Activated T-helper 2 cell treated with anti-CD3 and anti-CD28 coated beads, Interferon-gamma antibody, Interleukin-2, Interleukin-4, amounts not matched to agents 10 μg/mL and 5 μg/mL and 100 μg/mL, durations not matched to agents 14 hours and 24 hours and 36 hours (primary cell): ENCODE measurements at regions not wholly inside any gene's neighbourhood (a gene's known extent, or its start where the extent isn't known, plus 50 kb on each side); places are given as distances from the start of the nearest gene placed in this dataset.

Experiments used
- DNase-seq: peaks from one replicate; pipeline ENCODE4 v3.0.0; 2021; ENCODE audit warnings: low spot score
- H3K27ac Mint-ChIP-seq: one replicate; pipeline ENCODE4 v1.8.0; 2021; ENCODE audit warnings: mixed read lengths
- H3K27me3 Mint-ChIP-seq: one replicate; pipeline ENCODE4 v1.8.0; 2021; ENCODE audit warnings: low read depth, mixed read lengths
- H3K36me3 Mint-ChIP-seq: one replicate; pipeline ENCODE4 v1.8.0; 2021; ENCODE audit warnings: low read depth, mixed read lengths
- H3K4me1 Mint-ChIP-seq: one replicate; pipeline ENCODE4 v1.8.0; 2021; ENCODE audit warnings: low read depth, mixed read lengths
- H3K4me3 Mint-ChIP-seq: one replicate; pipeline ENCODE4 v1.8.0; 2021; ENCODE audit warnings: low read depth, mild to moderate bottlenecking, moderate library complexity, mixed read lengths
- H3K9me3 Mint-ChIP-seq: one replicate; pipeline ENCODE4 v1.8.0; 2021; ENCODE audit warnings: mixed read lengths
- intact Hi-C: fragments of 100-400 bp; cut with micrococcal nuclease; formaldehyde crosslinking; loops from one replicate; pipeline ENCODE4 v1.15.1; 2023

DNA sequence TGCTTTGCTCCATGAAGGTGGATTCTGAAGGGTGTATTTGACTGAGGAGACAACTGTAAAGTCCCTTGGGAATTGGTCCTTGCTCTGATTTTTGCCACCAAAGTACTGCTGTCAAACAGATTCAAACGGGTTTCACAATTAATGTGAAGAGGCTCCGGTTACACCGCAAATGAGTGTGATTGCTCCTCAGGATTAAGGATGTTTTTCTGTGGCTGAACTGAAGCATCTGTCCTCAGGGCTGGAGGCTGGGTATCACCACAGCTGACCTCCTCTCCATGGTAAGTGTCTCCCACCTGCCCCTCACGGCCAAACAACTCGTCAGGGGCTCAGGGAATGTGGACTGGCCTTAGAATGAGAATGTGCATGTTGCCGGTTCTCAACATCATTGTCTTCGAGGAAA is 130.4 kb upstream of the NDUFV2 start:
- H3K36me3 Mint-ChIP-seq, result no peaks in the 10 kb centered on the region
- DNase-seq, result no peak
- no peaks in the 10 kb centered on the region for H3K9me3 Mint-ChIP-seq
- H3K4me1 Mint-ChIP-seq, result no peaks in the 10 kb centered on the region
- H3K27me3 Mint-ChIP-seq, result peaks cover 3% of the 10 kb centered on the region
- no peak overlapping the region for H3K27ac Mint-ChIP-seq
- H3K4me3 Mint-ChIP-seq, result no peak overlapping the region
- intact Hi-C loops, result no loop called here

DNA sequence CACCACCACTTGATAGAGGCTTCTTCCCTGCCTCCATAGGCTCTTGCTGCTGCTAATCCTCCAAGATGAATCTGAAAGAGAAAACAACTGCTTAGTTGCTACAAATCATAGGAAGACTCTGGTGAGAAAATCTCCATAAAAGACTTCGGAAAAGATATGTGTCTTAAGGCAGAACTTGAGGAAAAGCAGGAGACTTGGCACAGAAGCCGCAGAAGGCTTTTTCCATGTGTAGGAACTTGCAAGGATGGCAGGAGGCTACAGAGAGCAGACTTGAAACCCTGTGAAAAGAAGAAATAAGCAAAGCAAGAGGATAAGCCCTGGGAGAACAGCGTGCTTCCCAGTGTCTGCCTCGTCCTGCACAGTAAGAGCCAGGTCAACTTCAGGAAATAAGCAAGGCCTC is 128.2 kb upstream of the NDUFV2 start:
- H3K27ac Mint-ChIP-seq, result no peak overlapping the region
- H3K27me3 Mint-ChIP-seq, result peaks cover 6% of the 10 kb centered on the region
- H3K9me3 Mint-ChIP-seq, result no peaks in the 10 kb centered on the region
- H3K36me3 Mint-ChIP-seq, result no peaks in the 10 kb centered on the region
- no peaks in the 10 kb centered on the region for H3K4me1 Mint-ChIP-seq
- no peak for DNase-seq
- intact Hi-C loops, result no loop called here
- no peak overlapping the region for H3K4me3 Mint-ChIP-seq

DNA sequence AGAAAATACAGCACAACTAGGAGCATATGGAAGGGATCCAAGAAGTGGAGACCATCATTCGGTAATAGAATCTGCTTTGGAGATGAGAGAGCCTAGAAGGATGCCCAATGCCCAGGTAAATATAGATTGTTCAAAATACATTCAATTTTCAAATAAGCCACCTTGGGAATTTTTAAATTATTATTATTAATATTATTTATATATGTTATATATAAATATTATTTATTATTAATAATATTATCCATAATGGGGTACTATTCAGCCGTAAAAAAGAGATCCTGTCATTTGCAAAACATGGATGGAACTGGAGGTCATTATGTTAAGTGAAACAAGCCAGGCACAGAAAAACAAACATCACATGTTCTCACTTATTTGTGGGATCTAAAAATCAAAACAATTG is 127.8 kb upstream of the NDUFV2 start:
- intact Hi-C loops, result no loop called here
- Mint-ChIP-seq H3K9me3 (no peaks in the 10 kb centered on the region), H3K4me3 (no peak overlapping the region), H3K4me1 (no peaks in the 10 kb centered on the region), H3K27me3 (peaks cover 6% of the 10 kb centered on the region), H3K27ac (no peak overlapping the region), H3K36me3 (no peaks in the 10 kb centered on the region)
- no peak for DNase-seq

DNA sequence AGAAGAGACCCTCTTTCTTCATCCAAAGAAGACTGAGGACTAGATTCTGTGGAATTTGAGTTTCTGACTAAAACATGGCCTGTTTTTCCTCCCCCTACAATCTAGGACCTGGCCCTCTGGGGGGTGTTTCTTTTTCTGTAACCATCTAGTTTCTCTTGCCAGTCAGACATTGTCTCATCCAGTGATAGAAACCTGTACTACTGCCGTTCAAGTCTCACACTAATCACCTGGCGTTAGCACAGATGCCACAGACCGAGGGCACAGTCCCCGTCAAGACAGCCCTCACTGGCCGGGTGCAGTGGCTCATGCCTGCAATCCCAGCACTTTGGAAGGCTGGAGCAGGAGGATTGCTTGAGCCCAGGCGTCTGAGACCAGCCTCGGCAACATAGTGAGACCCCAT is 126.9 kb upstream of the NDUFV2 start:
- H3K36me3 Mint-ChIP-seq, result no peaks in the 10 kb centered on the region
- no peak overlapping the region for H3K27ac Mint-ChIP-seq
- intact Hi-C loops, result no loop called here

GRCh38 chr18:8976606-8977005 is 125.9 kb upstream of the NDUFV2 start:
- H3K4me3 Mint-ChIP-seq, result no peak overlapping the region
- no peaks in the 10 kb centered on the region for H3K4me1 Mint-ChIP-seq
- peaks cover 6% of the 10 kb centered on the region for H3K27me3 Mint-ChIP-seq
- intact Hi-C loops, result no loop called here
- H3K36me3 Mint-ChIP-seq, result no peaks in the 10 kb centered on the region
- H3K27ac Mint-ChIP-seq, result no peak overlapping the region
- no peaks in the 10 kb centered on the region for H3K9me3 Mint-ChIP-seq
- no peak for DNase-seq

More for the DNA sequence above, 126.9 kb upstream of the NDUFV2 start:
- no peak for DNase-seq
- peaks cover 6% of the 10 kb centered on the region for H3K27me3 Mint-ChIP-seq
- no peak overlapping the region for H3K4me3 Mint-ChIP-seq
- no peaks in the 10 kb centered on the region for H3K4me1 Mint-ChIP-seq
- H3K9me3 Mint-ChIP-seq, result no peaks in the 10 kb centered on the region

- Mint-ChIP-seq H3K9me3 (no peaks in the 10 kb centered on the region), H3K4me1 (no peaks in the 10 kb centered on the region), H3K36me3 (no peaks in the 10 kb centered on the region), H3K27me3 (peaks cover 6% of the 10 kb centered on the region), H3K27ac (no peak overlapping the region), H3K4me3 (no peak overlapping the region)
- DNase-seq, result no peak
- intact Hi-C loops, result no loop called here
Observed at GRCh38 chr18:8977166-8977565, 125.3 kb upstream of the NDUFV2 start.

DNA sequence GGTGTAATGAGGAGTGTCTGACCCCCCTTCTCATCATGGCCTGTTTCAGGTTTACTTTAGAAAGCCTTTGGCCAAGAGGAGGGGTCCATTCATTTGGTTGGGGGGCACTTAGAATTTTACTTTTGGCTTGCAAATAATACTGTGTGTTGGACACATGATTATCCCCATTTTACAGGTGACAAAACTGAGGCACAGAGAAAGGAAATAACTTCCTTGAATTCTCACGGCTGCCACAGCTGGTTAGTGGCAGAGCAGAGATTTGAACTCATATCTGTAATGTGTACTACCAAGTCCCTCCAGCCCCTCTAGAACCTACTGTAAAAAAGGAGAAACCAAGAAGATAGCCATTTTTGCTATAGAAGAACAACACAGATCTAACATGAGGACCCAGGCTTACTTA is 124.8 kb upstream of the NDUFV2 start:
- intact Hi-C loops, result no loop called here

DNA sequence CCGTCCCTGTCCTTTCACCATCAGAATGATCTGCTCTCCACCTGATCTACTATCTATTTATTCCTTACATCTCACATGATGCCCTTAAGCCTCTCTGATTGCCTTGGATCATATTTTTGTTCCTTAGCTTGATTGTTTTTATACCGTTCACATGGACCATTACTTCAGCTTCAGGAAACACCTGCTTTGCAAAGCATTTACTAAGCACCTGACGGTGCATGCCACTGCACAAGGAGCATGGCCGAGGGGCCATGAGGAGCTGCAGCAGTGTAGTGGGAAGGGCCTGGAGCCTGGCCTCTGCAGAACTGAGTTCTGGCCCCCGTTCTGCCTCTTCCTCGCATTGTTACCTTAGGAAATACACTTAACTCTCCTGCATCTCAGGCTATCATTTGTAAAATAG is 124.1 kb upstream of the NDUFV2 start:
- Mint-ChIP-seq H3K4me1 (no peaks in the 10 kb centered on the region), H3K36me3 (no peaks in the 10 kb centered on the region), H3K4me3 (no peak overlapping the region), H3K9me3 (no peaks in the 10 kb centered on the region), H3K27ac (no peak overlapping the region), H3K27me3 (peaks cover 2% of the 10 kb centered on the region)
- no peak for DNase-seq
- intact Hi-C loops, result no loop called here

More for the DNA sequence above, 124.8 kb upstream of the NDUFV2 start:
- no peak for DNase-seq
- Mint-ChIP-seq H3K36me3 (no peaks in the 10 kb centered on the region), H3K27me3 (peaks cover 6% of the 10 kb centered on the region), H3K9me3 (no peaks in the 10 kb centered on the region), H3K4me3 (no peak overlapping the region), H3K4me1 (no peaks in the 10 kb centered on the region), H3K27ac (no peak overlapping the region)

DNA sequence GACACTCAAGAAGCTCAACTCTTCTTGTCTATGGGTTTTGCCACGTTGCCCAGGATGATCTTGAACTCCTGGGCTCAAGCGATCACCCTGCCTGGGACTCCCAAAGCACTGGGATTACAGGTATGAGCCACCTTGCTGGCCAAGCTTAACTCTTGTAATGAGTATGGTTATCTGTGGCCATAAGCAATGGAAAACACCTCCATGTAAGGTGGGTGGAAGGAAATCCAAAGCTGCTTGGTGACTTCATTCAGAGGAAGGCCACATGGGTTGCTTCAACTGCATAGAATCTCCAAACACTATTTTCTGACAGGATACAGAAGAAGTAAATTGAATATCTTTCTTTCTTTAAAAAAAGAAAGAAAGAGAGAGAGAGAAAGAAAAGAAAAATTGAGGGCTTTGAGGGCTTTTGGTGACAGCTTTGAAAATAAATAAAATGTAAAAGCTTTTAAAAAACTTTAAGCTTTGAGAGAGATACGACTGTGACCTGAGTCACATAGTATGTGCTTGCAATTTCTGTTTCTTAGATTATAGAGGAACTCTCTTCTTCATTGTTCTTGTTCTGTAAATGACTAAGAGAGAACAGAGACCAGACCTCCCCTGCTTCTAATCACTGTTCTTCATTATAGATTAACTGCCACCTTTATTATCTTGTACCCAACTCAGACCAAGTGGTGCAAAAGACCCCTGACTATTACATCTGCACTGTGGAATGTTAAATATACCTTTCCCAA is 123.1 kb upstream of the NDUFV2 start:
- Mint-ChIP-seq H3K4me3 (no peak overlapping the region), H3K27me3 (peaks cover 4% of the 10 kb centered on the region), H3K27ac (no peak overlapping the region), H3K9me3 (no peaks in the 10 kb centered on the region), H3K4me1 (no peaks in the 10 kb centered on the region), H3K36me3 (no peaks in the 10 kb centered on the region)
- intact Hi-C loops, result no loop called here
- DNase-seq, result no peak

DNA sequence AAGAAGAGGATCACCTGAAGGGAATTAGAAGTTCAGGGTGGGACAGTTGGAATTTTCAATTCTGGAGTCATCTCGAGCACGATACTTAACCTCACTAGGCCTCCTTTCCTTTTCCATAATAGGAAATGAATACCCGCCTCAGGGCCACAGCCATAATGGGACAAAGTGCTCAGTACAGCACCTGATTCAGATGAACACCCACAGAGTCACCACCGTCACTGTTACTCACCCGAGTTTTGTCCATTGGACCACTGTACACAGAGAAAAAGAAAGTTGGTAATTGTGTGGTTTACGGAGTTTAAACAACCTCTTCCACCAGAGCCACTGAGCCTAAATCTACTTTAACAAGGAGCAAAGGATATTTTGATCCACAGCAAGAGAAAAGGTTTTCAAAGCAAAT is 122.0 kb upstream of the NDUFV2 start:
- Mint-ChIP-seq H3K9me3 (no peaks in the 10 kb centered on the region), H3K36me3 (no peaks in the 10 kb centered on the region), H3K4me3 (no peak overlapping the region), H3K4me1 (no peaks in the 10 kb centered on the region), H3K27me3 (peaks cover 5% of the 10 kb centered on the region), H3K27ac (no peak overlapping the region)
- DNase-seq, result no peak
- intact Hi-C loops, result no loop called here

DNA sequence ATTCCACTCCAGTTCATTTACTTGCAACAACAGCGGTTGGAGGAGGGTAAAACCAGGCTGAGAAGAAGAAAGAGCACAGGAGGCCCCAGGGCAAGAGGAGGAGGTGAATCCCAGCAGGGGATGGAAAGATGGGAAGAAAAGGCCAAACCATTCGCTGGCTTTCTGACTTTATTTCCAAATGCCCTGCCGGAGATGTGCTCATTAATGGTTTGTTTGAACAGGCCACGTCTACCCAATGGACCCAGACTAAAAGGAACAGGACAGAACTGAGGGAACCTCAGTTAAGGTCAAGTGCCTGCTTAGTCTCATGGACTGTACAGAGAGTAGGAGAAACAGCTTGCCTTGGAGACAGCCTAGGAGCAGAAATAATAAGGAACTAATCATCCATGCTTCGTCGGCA is 121.6 kb upstream of the NDUFV2 start:
- Mint-ChIP-seq H3K4me3 (no peak overlapping the region), H3K36me3 (no peaks in the 10 kb centered on the region), H3K9me3 (no peaks in the 10 kb centered on the region), H3K4me1 (no peaks in the 10 kb centered on the region), H3K27ac (no peak overlapping the region), H3K27me3 (peaks cover 5% of the 10 kb centered on the region)
- intact Hi-C loops, result no loop called here
- DNase-seq, result no peak

GRCh38 chr18:8982416-8983183 is 119.9 kb upstream of the NDUFV2 start:
- Mint-ChIP-seq H3K4me1 (no peaks in the 10 kb centered on the region), H3K9me3 (no peaks in the 10 kb centered on the region), H3K36me3 (no peaks in the 10 kb centered on the region), H3K27me3 (peaks cover 5% of the 10 kb centered on the region), H3K27ac (no peak overlapping the region), H3K4me3 (no peak overlapping the region)
- intact Hi-C loops, result no loop called here
- no peak for DNase-seq

GRCh38 chr18:8983195-8983594 is 119.3 kb upstream of the NDUFV2 start:
- Mint-ChIP-seq H3K36me3 (no peaks in the 10 kb centered on the region), H3K27ac (no peak overlapping the region), H3K27me3 (peaks cover 5% of the 10 kb centered on the region), H3K4me1 (no peaks in the 10 kb centered on the region), H3K9me3 (no peaks in the 10 kb centered on the region), H3K4me3 (no peak overlapping the region)
- intact Hi-C loops, result no loop called here
- DNase-seq, result no peak
